CD4-positive, alpha-beta memory T cell (primary cell): ENCODE measurements at regions not wholly inside any gene's neighbourhood (a gene's known extent, or its start where the extent isn't known, plus 50 kb on each side); places are given as distances from the start of the nearest gene placed in this dataset.

ENCODE experiments used
- CTCF ChIA-PET: fragments of 350-600 bp; sonication (Branson Sonifier 250); formaldehyde crosslinking; loops from one replicate; lab custom pipeline; 2021; ENCODE audit warnings: inconsistent platforms; ENCODE audit not compliant: partially characterized antibody; lab: Charles Lee
- POLR2A ChIA-PET: fragments of 350-600 bp; sonication (Branson Sonifier 250); formaldehyde crosslinking; loops from one replicate; lab custom pipeline; 2021; ENCODE audit not compliant: partially characterized antibody; lab: Charles Lee
- DNase-seq, 5 donors: peaks; one replicate each; pipeline versions ENCODE4 v3.0.0 to v3.0.0-alpha.2; 2020 to 2022; ENCODE audit warnings: mixed read lengths in 1 of 5
- H3K27ac ChIP-seq: one replicate; pipeline ENCODE4 v1.7.0; 2013; ENCODE audit warnings: low read depth, low read length
- H3K27me3 ChIP-seq: 2 replicates; pipeline ENCODE4 v1.7.0; 2013; ENCODE audit warnings: mild to moderate bottlenecking, low read length, moderate library complexity; ENCODE audit not compliant: insufficient read depth
- H3K36me3 ChIP-seq: 2 replicates; pipeline ENCODE4 v1.7.0; 2013; ENCODE audit warnings: mild to moderate bottlenecking, low read length, moderate library complexity; ENCODE audit not compliant: insufficient read depth
- H3K4me1 ChIP-seq: 2 replicates; pipeline ENCODE4 v1.7.0; 2013; ENCODE audit warnings: mild to moderate bottlenecking, low read length, moderate library complexity; ENCODE audit not compliant: insufficient read depth
- H3K4me3 ChIP-seq, 2 donors: one replicate each; pipeline ENCODE4 v1.7.0; 2013; ENCODE audit warnings: low read length in 2 of 2, mild to moderate bottlenecking in 1 of 2
- H3K9me3 ChIP-seq, 2 donors: one replicate each; pipeline ENCODE4 v1.7.0; 2013; ENCODE audit warnings: low read length in 2 of 2, control low read depth in 1 of 2; ENCODE audit not compliant: control insufficient read depth in 1 of 2
- H3K27ac Mint-ChIP-seq, 7 donors: one replicate each; pipeline ENCODE4 v1.8.0; 2020 to 2021; ENCODE audit warnings: mixed read lengths in 7 of 7, mild to moderate bottlenecking in 6 of 7, inconsistent platforms in 3 of 7, moderate library complexity in 3 of 7
- H3K27me3 Mint-ChIP-seq, 2 donors: one replicate each; pipeline ENCODE4 v1.8.0; 2020 to 2021; ENCODE audit warnings: mixed read lengths in 2 of 2
- H3K36me3 Mint-ChIP-seq, 2 donors: one replicate each; pipeline ENCODE4 v1.8.0; 2020 to 2021; ENCODE audit warnings: mixed read lengths in 2 of 2, inconsistent platforms in 1 of 2, mild to moderate bottlenecking in 1 of 2
- H3K4me1 Mint-ChIP-seq, 4 donors: one replicate each; pipeline ENCODE4 v1.8.0; 2020 to 2021; ENCODE audit warnings: mixed read lengths in 4 of 4, mild to moderate bottlenecking in 1 of 4
- H3K4me3 Mint-ChIP-seq, 8 donors: one replicate each; pipeline ENCODE4 v1.8.0; 2020 to 2021; ENCODE audit warnings: mixed read lengths in 8 of 8, mild to moderate bottlenecking in 7 of 8, moderate library complexity in 6 of 8, inconsistent platforms in 3 of 8
- H3K9me3 Mint-ChIP-seq, 8 donors: one replicate each; pipeline ENCODE4 v1.8.0; 2020 to 2021; ENCODE audit warnings: mixed read lengths in 8 of 8, mild to moderate bottlenecking in 5 of 8, inconsistent platforms in 3 of 8, moderate library complexity in 1 of 8
- intact Hi-C: fragments of 100-400 bp; cut with micrococcal nuclease; formaldehyde crosslinking; loops from one replicate; pipeline ENCODE4 v1.15.1; 2023

- ChIA-PET POLR2A (no interaction called here), CTCF (interaction anchor here (1.9 to 3.2 kb wide), 2 partner anchors 13 to 30 kb away, joined by 6 to 11 read pairs; no protein-coding TSS in a partner anchor)
- peaks cover 2% of the 10 kb centered on the region in 2 donors for H3K27me3 Mint-ChIP-seq
- DNase-seq: no peak
- H3K36me3 ChIP-seq: no peaks in the 10 kb centered on the region
- H3K9me3 Mint-ChIP-seq: no peaks in the 10 kb centered on the region
- no peak overlapping the region for H3K27ac Mint-ChIP-seq
- no peaks in the 10 kb centered on the region for H3K4me1 ChIP-seq
- H3K4me3 Mint-ChIP-seq: no peak overlapping the region
- no peak overlapping the region for H3K4me3 ChIP-seq
- peaks cover 0 to 4% (median 3%) of the 10 kb centered on the region in 4 donors for H3K4me1 Mint-ChIP-seq
- peaks cover 0 to 4% of the 10 kb centered on the region in 2 donors for H3K36me3 Mint-ChIP-seq
- H3K27ac ChIP-seq: no peak overlapping the region
- no peaks in the 10 kb centered on the region for H3K9me3 ChIP-seq
- no peaks in the 10 kb centered on the region for H3K27me3 ChIP-seq
- intact Hi-C loops: no loop called here
These were observed 54.6 kb upstream of the ACVR1 start for GRCh38 chr2:157930728-157931127.

DNA sequence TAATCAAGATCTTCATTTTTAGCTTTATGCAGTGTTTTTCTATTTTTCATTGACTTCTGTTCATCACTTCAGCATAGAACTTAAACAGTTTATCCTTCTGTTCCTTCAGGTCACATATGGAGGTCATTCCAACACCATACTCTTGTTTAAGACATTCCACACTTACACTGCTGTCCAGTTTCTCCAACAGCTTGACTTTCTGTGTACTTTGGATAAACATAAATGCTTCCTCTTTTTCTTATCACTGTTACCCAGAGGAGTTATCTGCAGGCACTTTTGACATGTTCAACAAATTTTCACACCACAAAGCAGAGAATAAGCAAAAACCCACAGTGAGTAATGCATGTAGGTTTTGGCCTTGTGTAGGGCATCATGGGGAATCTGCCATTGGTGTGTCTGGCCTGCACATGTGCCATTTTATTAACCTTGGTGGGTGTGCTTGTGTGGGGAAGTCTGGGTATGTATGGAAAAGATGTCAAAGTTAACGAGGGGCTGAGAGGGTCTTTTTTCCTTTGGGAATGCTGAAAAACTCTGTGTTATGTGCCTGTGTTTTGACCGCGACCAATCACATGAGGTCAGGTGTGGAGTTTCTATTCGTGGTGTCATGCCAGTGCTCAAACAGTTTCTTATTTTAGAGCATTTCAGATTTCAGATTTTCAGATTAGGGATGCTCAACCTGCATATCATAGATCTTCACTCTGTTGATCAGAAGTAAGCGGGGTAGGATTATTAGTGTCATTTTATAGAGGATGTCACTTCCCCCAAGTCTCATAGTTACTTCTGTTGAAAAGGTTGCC, 53.9 kb upstream of the ACVR1 start:
- no peak overlapping the region for H3K27ac Mint-ChIP-seq
- no peaks in the 10 kb centered on the region for H3K27me3 ChIP-seq
- no peaks in the 10 kb centered on the region for H3K36me3 ChIP-seq
- no peak overlapping the region for H3K4me3 ChIP-seq
- ChIA-PET POLR2A (no interaction called here), CTCF (no interaction called here)
- no peaks in the 10 kb centered on the region for H3K4me1 ChIP-seq
- H3K27me3 Mint-ChIP-seq: peaks cover 2% of the 10 kb centered on the region in 2 donors
- intact Hi-C loops: no loop called here
- H3K27ac ChIP-seq: no peak overlapping the region
- no peaks in the 10 kb centered on the region for H3K9me3 Mint-ChIP-seq
- no peaks in the 10 kb centered on the region for H3K9me3 ChIP-seq
- no peaks in the 10 kb centered on the region for H3K4me1 Mint-ChIP-seq
- DNase-seq: peak in 1 of 5 donors; percentile 21
- H3K4me3 Mint-ChIP-seq: no peak overlapping the region
- peaks cover 0 to 4% of the 10 kb centered on the region in 2 donors for H3K36me3 Mint-ChIP-seq

- H3K36me3 Mint-ChIP-seq: peaks cover 0 to 4% of the 10 kb centered on the region in 2 donors
- H3K27ac ChIP-seq: no peak overlapping the region
- intact Hi-C loops: no loop called here
- no peaks in the 10 kb centered on the region for H3K4me1 ChIP-seq
- H3K9me3 ChIP-seq: no peaks in the 10 kb centered on the region
- CTCF ChIA-PET: no interaction called here
- no peaks in the 10 kb centered on the region for H3K27me3 ChIP-seq
- H3K36me3 ChIP-seq: no peaks in the 10 kb centered on the region
- H3K27ac Mint-ChIP-seq: no peak overlapping the region
- no peak overlapping the region for H3K4me3 ChIP-seq
- POLR2A ChIA-PET: no interaction called here
- DNase-seq: no peak
- H3K4me1 Mint-ChIP-seq: no peaks in the 10 kb centered on the region
- H3K9me3 Mint-ChIP-seq: no peaks in the 10 kb centered on the region
- H3K27me3 Mint-ChIP-seq: peaks cover 0 to 2% of the 10 kb centered on the region in 2 donors
- H3K4me3 Mint-ChIP-seq: no peak overlapping the region
These were observed 52.2 kb upstream of the ACVR1 start for GRCh38 chr2:157928372-157928771.

- no peak for DNase-seq
- CTCF ChIA-PET: interaction anchor here (1.2 kb wide), 1 partner anchor 95 kb away, joined by 3 read pairs; no protein-coding TSS in a partner anchor
- H3K9me3 ChIP-seq: no peaks in the 10 kb centered on the region
- Mint-ChIP-seq H3K27ac (no peak overlapping the region), H3K9me3 (no peaks in the 10 kb centered on the region), H3K36me3 (peaks cover 0 to 4% of the 10 kb centered on the region in 2 donors), H3K27me3 (peaks cover 0 to 3% of the 10 kb centered on the region in 2 donors), H3K4me1 (no peaks in the 10 kb centered on the region), H3K4me3 (no peak overlapping the region)
- POLR2A ChIA-PET: no interaction called here
- H3K36me3 ChIP-seq: no peaks in the 10 kb centered on the region
- no peak overlapping the region for H3K27ac ChIP-seq
- no peaks in the 10 kb centered on the region for H3K4me1 ChIP-seq
- no peaks in the 10 kb centered on the region for H3K27me3 ChIP-seq
- intact Hi-C loops: no loop called here
- no peak overlapping the region for H3K4me3 ChIP-seq
These were observed 51.0 kb upstream of the ACVR1 start for GRCh38 chr2:157927155-157927554.
